IMR-90 (cell line): ENCODE measurements at regions not wholly inside any gene's neighbourhood (a gene's known extent, or its start where the extent isn't known, plus 50 kb on each side); places are given as distances from the start of the nearest gene placed in this dataset.

Experiments used
- ATAC-seq: fragments of 200-7000 bp; cut with Tn5 transposase; 2 replicates; pipeline ENCODE4 v1.9.1; 2020; ENCODE audit warnings: low read depth, mild to moderate bottlenecking, moderate library complexity
- BruUV-seq: library from RNA; stranded (reverse); fragments of 400-500 nt; replicated peaks from 2 replicates; lab custom pipeline; 2021; lab: Mats Ljungman, UMichigan
- CTCF ChIA-PET: fragments of 300-600 bp; formaldehyde crosslinking; extraction: SDS; loops from one replicate; lab custom pipeline; 2021; ENCODE audit warnings: antibody characterized with exemption; lab: Yijun Ruan, JAX
- POLR2A ChIA-PET: fragments of 300-600 bp; sonication (Branson Sonifier 250); formaldehyde crosslinking; loops from one replicate; lab custom pipeline; 2022; ENCODE audit warnings: antibody characterized with exemption; ENCODE audit not compliant: unreplicated experiment; lab: Charles Lee
- DNase-seq: peaks from one replicate; pipeline ENCODE4 v3.0.0; 2013
- H2AFZ ChIP-seq: replicated peaks from 2 replicates; pipeline ENCODE3; 2013; ENCODE audit warnings: low read length, mild to moderate bottlenecking; ENCODE audit not compliant: poor library complexity
- H2AK5ac ChIP-seq: 2 replicates; pipeline ENCODE4 v1.6.1; 2013; ENCODE audit warnings: low read depth, low read length, inconsistent platforms
- H2AK9ac ChIP-seq: replicated peaks from 2 replicates; pipeline ENCODE3; 2013; ENCODE audit warnings: mild to moderate bottlenecking, low read depth, low read length, moderate library complexity; ENCODE audit not compliant: poor library complexity
- H2BK120ac ChIP-seq: 2 replicates; pipeline ENCODE4 v1.6.1; 2013; ENCODE audit warnings: low read depth, low read length, inconsistent platforms
- H2BK15ac ChIP-seq: 3 replicates; pipeline ENCODE4 v1.6.1; 2013; ENCODE audit warnings: low read depth, low read length, inconsistent platforms
- H2BK20ac ChIP-seq: 2 replicates; pipeline ENCODE4 v1.6.1; 2013; ENCODE audit warnings: low read depth, mild to moderate bottlenecking, inconsistent platforms, low read length, moderate library complexity
- H2BK5ac ChIP-seq: 2 replicates; pipeline ENCODE4 v1.6.1; 2013; ENCODE audit warnings: mild to moderate bottlenecking, low read depth, low read length, inconsistent platforms; ENCODE audit not compliant: poor library complexity, severe bottlenecking
- H3K14ac ChIP-seq: replicated peaks from 2 replicates; pipeline ENCODE4 v1.6.1; 2013; ENCODE audit warnings: low read depth, low read length, inconsistent platforms
- H3K18ac ChIP-seq: 2 replicates; pipeline ENCODE4 v1.6.1; 2013; ENCODE audit warnings: low read depth, low read length, control low read depth
- H3K23ac ChIP-seq: 2 replicates; pipeline ENCODE4 v1.6.1; 2013; ENCODE audit warnings: low read depth, low read length, inconsistent platforms
- H3K27ac ChIP-seq: 2 replicates; pipeline ENCODE4 v1.5.1; 2013; ENCODE audit warnings: mild to moderate bottlenecking, control low read depth, low read length; ENCODE audit not compliant: insufficient read depth
- H3K27me3 ChIP-seq: 2 replicates; pipeline ENCODE4 v1.6.1; 2013; ENCODE audit warnings: low read length; ENCODE audit not compliant: control insufficient read depth, insufficient read depth
- H3K36me3 ChIP-seq: 2 replicates; pipeline ENCODE4 v1.6.1; 2013; ENCODE audit warnings: low read length, mixed read lengths; ENCODE audit not compliant: control insufficient read depth, insufficient read depth
- H3K4ac ChIP-seq: 2 replicates; pipeline ENCODE4 v1.6.1; 2013; ENCODE audit warnings: low read depth, low read length, inconsistent platforms
- H3K4me1 ChIP-seq: 2 replicates; pipeline ENCODE4 v1.6.1; 2013; ENCODE audit warnings: low read length, mixed read lengths; ENCODE audit not compliant: control insufficient read depth, insufficient read depth
- H3K4me2 ChIP-seq: 2 replicates; pipeline ENCODE4 v1.6.1; 2013; ENCODE audit warnings: low read depth, mild to moderate bottlenecking, control low read depth, low read length, moderate library complexity
- H3K4me3 ChIP-seq: 2 replicates; pipeline ENCODE4 v1.5.1; 2013; ENCODE audit warnings: low read depth, mild to moderate bottlenecking, control low read depth, low read length, moderate library complexity; ENCODE audit not compliant: insufficient read depth
- H3K56ac ChIP-seq: 2 replicates; pipeline ENCODE4 v1.6.1; 2013; ENCODE audit warnings: low read length, inconsistent platforms; ENCODE audit not compliant: insufficient read depth; ENCODE audit errors: extremely low read depth
- H3K79me1 ChIP-seq, 2 experiments: 2 replicates each; pipeline ENCODE4 v1.6.1; 2013; ENCODE audit warnings: low read length in 2 of 2, inconsistent platforms in 1 of 2, low read depth in 1 of 2
- H3K9ac ChIP-seq: 2 replicates; pipeline ENCODE4 v1.6.1; 2013; ENCODE audit warnings: low read depth, low read length, control low read depth
- H3K9me1 ChIP-seq: 2 replicates; pipeline ENCODE4 v1.6.1; 2013; ENCODE audit warnings: low read length, inconsistent platforms; ENCODE audit not compliant: insufficient read depth
- H3K9me3 ChIP-seq: 2 replicates; pipeline ENCODE4 v1.6.1; 2013; ENCODE audit warnings: low read length; ENCODE audit not compliant: control insufficient read depth, insufficient read depth
- H4K20me1 ChIP-seq: 2 replicates; pipeline ENCODE4 v1.6.1; 2013; ENCODE audit warnings: low read length, inconsistent platforms; ENCODE audit not compliant: insufficient read depth
- H4K5ac ChIP-seq: 2 replicates; pipeline ENCODE4 v1.6.1; 2013; ENCODE audit warnings: mild to moderate bottlenecking, low read depth, low read length, control low read depth
- H4K8ac ChIP-seq, 2 experiments: 2 replicates each; pipeline ENCODE4 v1.6.1; 2013; ENCODE audit warnings: low read depth in 2 of 2, low read length in 2 of 2, control low read depth in 1 of 2, inconsistent platforms in 1 of 2
- H4K91ac ChIP-seq: 2 replicates; pipeline ENCODE4 v1.6.1; 2013; ENCODE audit warnings: low read depth, low read length, inconsistent platforms; ENCODE audit not compliant: insufficient read depth
- BHLHE40 ChIP-seq: fragments of 150-350 bp; IDR thresholded peaks from 2 replicates; pipeline ENCODE4 v1.6.1; 2016; ENCODE audit warnings: mild to moderate bottlenecking, low read depth, low read length
- CEBPB ChIP-seq: IDR thresholded peaks from 2 replicates; pipeline ENCODE4 v1.6.1; 2012; ENCODE audit warnings: low read depth, low read length, improper control_type of control experiment
- CHD1 ChIP-seq: IDR thresholded peaks from 2 replicates; pipeline ENCODE4 v1.6.1; 2012; ENCODE audit warnings: low read depth, low read length, improper control_type of control experiment
- CTCF ChIP-seq: conservative IDR thresholded peaks from 2 replicates; pipeline ENCODE4 v1.5.1; 2012; ENCODE audit warnings: mild to moderate bottlenecking, low read depth, low read length, improper control_type of control experiment
- MAFK ChIP-seq: IDR thresholded peaks from 2 replicates; pipeline ENCODE4 v1.6.1; 2012; ENCODE audit warnings: low read depth, low read length, improper control_type of control experiment
- MAZ ChIP-seq: IDR thresholded peaks from 2 replicates; pipeline ENCODE4 v1.6.1; 2012; ENCODE audit warnings: low read depth, mild to moderate bottlenecking, low read length, improper control_type of control experiment, moderate library complexity, borderline replicate concordance
- MXI1 ChIP-seq: IDR thresholded peaks from 2 replicates; pipeline ENCODE4 v1.6.1; 2012; ENCODE audit warnings: low read depth, mild to moderate bottlenecking, low read length, moderate library complexity, borderline replicate concordance
- RAD21 ChIP-seq: IDR thresholded peaks from 2 replicates; pipeline ENCODE4 v1.6.1; 2012; ENCODE audit warnings: low read length, improper control_type of control experiment
- RCOR1 ChIP-seq: IDR thresholded peaks from 2 replicates; pipeline ENCODE4 v1.6.1; 2012; ENCODE audit warnings: mild to moderate bottlenecking, low read length, improper control_type of control experiment; ENCODE audit not compliant: insufficient replicate concordance
- RFX5 ChIP-seq: IDR thresholded peaks from 2 replicates; pipeline ENCODE4 v1.8.0; 2012; ENCODE audit warnings: low read depth, mild to moderate bottlenecking, low read length, moderate library complexity
- WGBS, 2 experiments: methylation state at CpG; one replicate each; pipeline versions ENCODE4 v1.1.5 to v1.1.7; 2013; ENCODE audit warnings: missing lambda C conversion rate in 2 of 2; ENCODE audit not compliant: insufficient read length in 1 of 2; ENCODE audit errors: extremely low coverage in 2 of 2; 5-methylcytosine and 5-hydroxymethylcytosine counted together
- dilution Hi-C: fragments of 300-500 bp; cut with HindIII; formaldehyde crosslinking; loops from one replicate; pipeline ENCODE4 v1.14.3; 2018; ENCODE audit warnings: low sequenced_read_pairs; ENCODE audit not compliant: unreplicated experiment
- in situ Hi-C: fragments of 300-500 bp; cut with MboI; formaldehyde crosslinking; loops from 3 replicates; pipeline ENCODE4 v1.14.3; 2019; ENCODE audit warnings: low sequenced_read_pairs, inconsistent platforms, mixed read lengths
- intact Hi-C: fragments of 100-400 bp; cut with micrococcal nuclease; formaldehyde crosslinking; loops from 2 replicates; pipeline ENCODE4 v1.10.0; 2022
- TF ChIP-seq, protein P1 (sequence below): fragments of 150-350 bp; IDR thresholded peaks from 2 replicates; pipeline ENCODE4 v1.6.1; 2016; ENCODE audit warnings: low read depth, mild to moderate bottlenecking, low read length, moderate library complexity, borderline replicate concordance

GRCh38 chr5:172548311-172548731 lies 92.7 kb upstream of the NEURL1B start:
- Histone ChIP-seq H3K36me3 (no peaks in the 10 kb centered on the region), H2AK9ac (peak overlapping the region; percentile 29), H3K56ac (no peak overlapping the region), H4K20me1 (no peaks in the 10 kb centered on the region), H3K79me1 (no peaks in the 10 kb centered on the region), H3K18ac (no peak overlapping the region), H2AK5ac (no peak overlapping the region), H4K91ac (no peak overlapping the region), H3K23ac (no peak overlapping the region), H4K8ac (no peak overlapping the region), H3K4me2 (no peak overlapping the region), H3K9me3 (peaks cover 1% of the 10 kb centered on the region; the same call in 1 of the 2 replicates), H2BK15ac (no peak overlapping the region), H3K4me1 (no peaks in the 10 kb centered on the region), H2BK120ac (no peak overlapping the region), H2BK20ac (no peak overlapping the region), H3K4ac (no peak overlapping the region), H3K4me3 (no peak overlapping the region), H2BK5ac (no peak overlapping the region), H3K9ac (no peak overlapping the region), H3K27me3 (peaks cover 71% of the 10 kb centered on the region), H2AFZ (no peak overlapping the region), H3K9me1 (no peaks in the 10 kb centered on the region), H3K27ac (no peak overlapping the region), H3K14ac (no peak overlapping the region), H4K5ac (no peak overlapping the region)
- ATAC-seq = no peak
- in situ Hi-C loops = no loop called here
- no TSS peak for BruUV-seq
- DNase-seq = no peak
- dilution Hi-C loops = no loop called here
- no CpG with 5 or more reads among the region's 6 CpGs for WGBS, 2 experiments
- ChIA-PET POLR2A (no interaction called here), CTCF (no interaction called here)
- TF ChIP-seq RFX5 = no peak
- TF ChIP-seq, protein P1, sequence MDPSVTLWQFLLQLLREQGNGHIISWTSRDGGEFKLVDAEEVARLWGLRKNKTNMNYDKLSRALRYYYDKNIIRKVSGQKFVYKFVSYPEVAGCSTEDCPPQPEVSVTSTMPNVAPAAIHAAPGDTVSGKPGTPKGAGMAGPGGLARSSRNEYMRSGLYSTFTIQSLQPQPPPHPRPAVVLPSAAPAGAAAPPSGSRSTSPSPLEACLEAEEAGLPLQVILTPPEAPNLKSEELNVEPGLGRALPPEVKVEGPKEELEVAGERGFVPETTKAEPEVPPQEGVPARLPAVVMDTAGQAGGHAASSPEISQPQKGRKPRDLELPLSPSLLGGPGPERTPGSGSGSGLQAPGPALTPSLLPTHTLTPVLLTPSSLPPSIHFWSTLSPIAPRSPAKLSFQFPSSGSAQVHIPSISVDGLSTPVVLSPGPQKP = no peak
- TF ChIP-seq CEBPB = no peak
- TF ChIP-seq MAZ = no peak
- TF ChIP-seq MXI1 = no peak
- TF ChIP-seq RAD21 = no peak
- no peak for TF ChIP-seq CTCF
- no peak for TF ChIP-seq BHLHE40
- TF ChIP-seq CHD1 = no peak
- TF ChIP-seq RCOR1 = no peak
- no peak for TF ChIP-seq MAFK
- intact Hi-C loops = no loop called here
